Right forelimb (tissue), 1 donor: ENCODE measurements at regions not wholly inside any gene's neighbourhood (a gene's known extent, or its start where the extent isn't known, plus 50 kb on each side); places are given as distances from the start of the nearest gene placed in this dataset.

Experiments used
- DNase-seq: peaks from one replicate; pipeline ENCODE4 v3.0.0-alpha.2; 2018

DNA sequence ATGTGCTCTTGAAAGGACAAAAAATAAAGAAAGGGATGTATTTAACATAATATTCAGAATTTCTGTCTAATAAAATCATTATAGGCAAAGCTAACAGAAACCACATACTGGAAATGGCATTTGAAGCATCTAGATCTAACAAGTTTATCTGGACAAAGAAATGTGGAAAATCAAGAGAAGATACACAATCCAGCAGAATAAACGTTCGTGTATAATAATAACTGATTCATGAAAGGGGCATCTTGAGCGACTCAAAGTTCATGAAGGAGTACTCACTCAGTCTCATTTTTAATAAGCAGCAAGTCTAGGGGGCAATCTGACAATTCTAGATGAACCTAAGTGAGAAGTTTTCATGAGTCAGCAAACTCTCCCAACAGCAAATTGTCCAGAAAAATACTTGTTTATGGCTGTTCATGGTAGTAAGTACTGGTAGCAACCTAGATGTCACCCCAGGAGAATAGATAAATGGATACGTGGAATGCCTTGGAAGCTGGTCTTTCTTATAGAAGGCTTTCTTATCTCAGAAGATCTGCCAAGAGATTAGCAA lies 541.8 kb downstream of the INHBA start:
- no peak for DNase-seq

DNA sequence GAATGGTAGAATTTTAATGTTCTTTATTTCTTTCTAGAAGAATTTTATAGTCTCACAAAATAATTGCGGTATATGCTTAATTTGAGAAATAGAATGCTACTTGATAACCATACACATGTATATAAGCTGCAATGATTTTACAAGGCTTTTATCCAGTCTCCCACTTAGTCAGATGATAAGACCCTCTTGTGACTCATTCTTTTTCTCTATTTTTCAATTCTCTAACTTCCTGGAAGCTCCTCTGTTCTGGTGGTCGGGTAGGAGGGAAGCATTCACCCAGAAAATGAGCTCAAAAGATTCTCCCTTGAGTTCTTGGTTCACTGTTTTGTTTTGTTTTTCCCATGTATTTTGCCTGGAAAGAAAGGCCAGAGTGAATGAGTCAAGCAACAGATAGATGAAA lies 546.6 kb downstream of the INHBA start:
- no peak for DNase-seq

- no peak for DNase-seq
Observed at GRCh38 chr7:41153268-41153667, 549.6 kb downstream of the INHBA start.

- no peak for DNase-seq
Observed at GRCh38 chr7:41152179-41152678, 550.7 kb downstream of the INHBA start.

DNA sequence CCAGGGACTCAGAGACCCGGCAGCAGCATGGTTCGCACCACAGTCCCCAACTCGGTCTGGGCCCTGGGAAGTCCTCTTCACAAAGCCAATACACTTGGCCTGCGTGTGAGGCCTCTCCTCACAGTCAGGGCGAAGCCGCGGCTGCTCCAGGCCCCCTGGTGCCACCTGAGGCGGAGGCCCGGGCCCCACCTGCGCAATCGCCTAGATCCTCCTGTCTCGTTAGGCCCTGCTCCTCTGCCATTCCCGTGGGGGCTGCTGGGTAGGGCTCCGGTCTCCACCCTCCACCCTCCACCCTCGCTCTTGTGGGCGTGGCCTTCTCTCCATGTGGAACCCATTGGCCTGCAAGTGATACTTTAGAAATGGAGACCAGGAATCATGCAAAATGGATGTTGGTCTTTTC lies 553.3 kb downstream of the INHBA start:
- DNase-seq = no peak

- DNase-seq = no peak
Observed at GRCh38 chr7:41148521-41148951, 554.4 kb downstream of the INHBA start.

GRCh38 chr7:41147606-41148485 lies 555.0 kb downstream of the INHBA start:
- DNase-seq = no peak

- DNase-seq = no peak
Observed at GRCh38 chr7:41146429-41146828, 556.5 kb downstream of the INHBA start.

- DNase-seq = no peak
Observed at GRCh38 chr7:41145656-41146055, 557.2 kb downstream of the INHBA start.

GRCh38 chr7:41142904-41143473 lies 559.9 kb downstream of the INHBA start:
- DNase-seq = no peak

GRCh38 chr7:41139789-41140188 lies 563.1 kb downstream of the INHBA start:
- no peak for DNase-seq

DNA sequence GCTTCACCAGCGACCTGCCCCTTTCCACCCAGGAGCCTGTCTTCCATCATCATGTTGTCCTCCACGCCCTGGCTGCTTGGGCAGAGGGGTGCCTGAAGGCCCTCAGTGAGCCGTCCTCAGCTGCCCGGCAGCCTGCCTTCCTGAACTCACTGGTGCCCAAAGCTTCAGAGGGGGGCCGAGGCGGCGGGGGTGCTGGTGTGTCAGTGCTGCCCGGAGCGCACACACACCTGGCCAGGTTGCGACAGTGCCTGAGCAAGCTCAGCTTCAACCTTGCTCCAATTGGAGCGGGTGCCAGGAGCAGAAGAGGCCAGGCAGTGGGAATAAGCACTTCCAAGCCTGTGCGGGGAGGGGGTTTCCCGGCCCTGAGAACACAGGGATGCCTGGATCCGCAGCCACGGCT lies 566.3 kb downstream of the INHBA start:
- DNase-seq = no peak

- no peak for DNase-seq
Observed at GRCh38 chr7:41135511-41135910, 567.4 kb downstream of the INHBA start.

DNA sequence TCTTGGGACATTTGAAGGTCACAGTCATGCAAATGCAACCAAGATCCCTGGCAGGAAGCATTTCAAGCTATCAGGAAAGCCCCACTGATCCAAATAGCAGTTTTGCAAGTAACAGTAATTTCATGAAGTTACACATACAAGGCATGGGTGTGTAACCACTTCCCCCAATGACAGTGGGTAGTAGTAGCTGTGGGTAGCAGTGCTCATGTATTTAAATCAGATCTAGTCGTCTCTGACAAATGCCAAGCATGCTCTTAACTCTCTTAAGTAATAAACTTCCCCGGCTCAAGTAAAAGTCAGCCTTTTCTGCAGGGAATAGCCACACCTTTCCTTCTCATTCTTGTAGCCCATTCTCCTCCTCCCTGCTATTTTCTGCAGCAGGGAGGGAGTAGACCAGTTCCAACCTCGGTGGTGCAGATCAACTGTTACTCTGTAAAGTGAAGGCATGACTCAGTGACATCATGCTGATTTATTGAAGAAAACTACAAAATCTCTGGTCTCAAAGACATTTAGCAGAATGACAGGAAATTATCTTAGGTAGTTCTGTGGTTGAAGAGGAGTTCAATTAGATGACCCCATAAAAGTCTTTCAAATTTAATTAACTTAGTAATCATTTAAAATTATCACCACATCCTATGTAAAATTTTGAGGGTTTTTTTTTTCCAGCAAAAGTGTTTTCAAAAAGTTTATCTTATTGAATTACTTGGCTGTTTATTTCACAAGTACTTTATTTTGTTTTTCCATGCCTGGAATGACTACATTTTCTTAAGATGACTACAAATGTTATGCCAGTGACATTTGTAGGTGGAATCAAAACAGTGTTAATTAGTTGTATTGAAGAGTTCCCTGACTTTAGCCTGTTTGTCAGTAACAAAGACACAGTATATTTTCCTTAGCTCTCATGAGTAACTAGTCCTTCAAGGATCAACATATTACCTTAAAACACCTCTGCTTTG lies 568.3 kb downstream of the INHBA start:
- no peak for DNase-seq

- DNase-seq = no peak
Observed at GRCh38 chr7:41133690-41134299, 569.1 kb downstream of the INHBA start.

- DNase-seq = no peak
Observed at GRCh38 chr7:41131956-41132355, 570.9 kb downstream of the INHBA start.

- no peak for DNase-seq
Observed at GRCh38 chr7:41130561-41131236, 572.2 kb downstream of the INHBA start.

DNA sequence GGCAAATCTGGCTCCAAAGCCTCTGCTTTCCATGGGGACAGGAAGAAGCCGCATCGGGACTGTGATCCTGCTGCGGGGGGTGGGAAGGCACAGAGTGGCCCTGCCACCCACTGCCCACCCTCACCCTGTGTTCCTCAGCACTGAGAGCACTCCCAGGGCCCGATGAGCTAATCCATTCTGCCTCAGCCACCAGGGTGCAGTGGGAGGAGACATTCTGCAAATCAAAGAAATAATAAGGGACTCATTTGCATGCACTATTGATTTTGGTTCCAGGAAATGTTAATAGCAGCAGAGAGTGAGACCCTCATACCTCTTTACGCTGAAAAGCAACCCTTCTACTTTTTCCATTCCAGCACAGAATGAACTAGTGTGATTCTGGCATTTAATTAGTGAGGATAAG lies 572.8 kb downstream of the INHBA start:
- no peak for DNase-seq

- no peak for DNase-seq
Observed at GRCh38 chr7:41125343-41125742, 577.5 kb downstream of the INHBA start.

GRCh38 chr7:41122256-41122987 lies 580.5 kb downstream of the INHBA start:
- no peak for DNase-seq

GRCh38 chr7:41121228-41121627 lies 581.7 kb downstream of the INHBA start:
- DNase-seq = no peak
